Glutamatergic neuron (in vitro differentiated cells): ENCODE measurements at regions not wholly inside any gene's neighbourhood (a gene's known extent, or its start where the extent isn't known, plus 50 kb on each side); places are given as distances from the start of the nearest gene placed in this dataset.
A peak's percentile ranks its signal among the peaks of the same experiment; 100 is the strongest.

Source experiments
- DNase-seq: peaks from one replicate; pipeline ENCODE4 v3.0.0; 2022
- H3K27ac Mint-ChIP-seq: one replicate; pipeline ENCODE4 v1.8.0; 2020; ENCODE audit warnings: mild to moderate bottlenecking, mixed read lengths, inconsistent platforms; ENCODE audit not compliant: unreplicated experiment
- H3K27me3 Mint-ChIP-seq: one replicate; pipeline ENCODE4 v1.8.0; 2020; ENCODE audit warnings: mild to moderate bottlenecking, moderate library complexity, mixed read lengths, inconsistent platforms; ENCODE audit not compliant: unreplicated experiment
- H3K36me3 Mint-ChIP-seq: one replicate; pipeline ENCODE4 v1.8.0; 2020; ENCODE audit warnings: mild to moderate bottlenecking, mixed read lengths, inconsistent platforms; ENCODE audit not compliant: unreplicated experiment
- H3K4me1 Mint-ChIP-seq: one replicate; pipeline ENCODE4 v1.8.0; 2020; ENCODE audit warnings: mild to moderate bottlenecking, low read depth, mixed read lengths, inconsistent platforms; ENCODE audit not compliant: unreplicated experiment
- H3K4me3 Mint-ChIP-seq: one replicate; pipeline ENCODE4 v1.8.0; 2020; ENCODE audit warnings: mild to moderate bottlenecking, mixed read lengths, inconsistent platforms; ENCODE audit not compliant: unreplicated experiment
- H3K9me3 Mint-ChIP-seq: one replicate; pipeline ENCODE4 v1.8.0; 2020; ENCODE audit warnings: mild to moderate bottlenecking, moderate library complexity, mixed read lengths, inconsistent platforms; ENCODE audit not compliant: unreplicated experiment
- TF ChIP-seq, protein P1 (sequence below): fragments of 200-600 bp; sonication (generic); IDR thresholded peaks from one replicate; pipeline ENCODE4 v1.5.0; 2021; ENCODE audit not compliant: partially characterized antibody, unreplicated experiment

- H3K4me3 Mint-ChIP-seq, result no peak overlapping the region
- peaks cover under 1% of the 10 kb centered on the region for H3K36me3 Mint-ChIP-seq
- DNase-seq, result no peak
- H3K27ac Mint-ChIP-seq, result no peak overlapping the region
- H3K27me3 Mint-ChIP-seq, result no peaks in the 10 kb centered on the region
- peaks cover 11% of the 10 kb centered on the region for H3K4me1 Mint-ChIP-seq
- H3K9me3 Mint-ChIP-seq, result no peaks in the 10 kb centered on the region
- TF ChIP-seq, protein P1, sequence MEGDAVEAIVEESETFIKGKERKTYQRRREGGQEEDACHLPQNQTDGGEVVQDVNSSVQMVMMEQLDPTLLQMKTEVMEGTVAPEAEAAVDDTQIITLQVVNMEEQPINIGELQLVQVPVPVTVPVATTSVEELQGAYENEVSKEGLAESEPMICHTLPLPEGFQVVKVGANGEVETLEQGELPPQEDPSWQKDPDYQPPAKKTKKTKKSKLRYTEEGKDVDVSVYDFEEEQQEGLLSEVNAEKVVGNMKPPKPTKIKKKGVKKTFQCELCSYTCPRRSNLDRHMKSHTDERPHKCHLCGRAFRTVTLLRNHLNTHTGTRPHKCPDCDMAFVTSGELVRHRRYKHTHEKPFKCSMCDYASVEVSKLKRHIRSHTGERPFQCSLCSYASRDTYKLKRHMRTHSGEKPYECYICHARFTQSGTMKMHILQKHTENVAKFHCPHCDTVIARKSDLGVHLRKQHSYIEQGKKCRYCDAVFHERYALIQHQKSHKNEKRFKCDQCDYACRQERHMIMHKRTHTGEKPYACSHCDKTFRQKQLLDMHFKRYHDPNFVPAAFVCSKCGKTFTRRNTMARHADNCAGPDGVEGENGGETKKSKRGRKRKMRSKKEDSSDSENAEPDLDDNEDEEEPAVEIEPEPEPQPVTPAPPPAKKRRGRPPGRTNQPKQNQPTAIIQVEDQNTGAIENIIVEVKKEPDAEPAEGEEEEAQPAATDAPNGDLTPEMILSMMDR, result no peak
These were observed 78.4 kb upstream of the UNC5B start for GRCh38 chr10:71133710-71134686.

DNA sequence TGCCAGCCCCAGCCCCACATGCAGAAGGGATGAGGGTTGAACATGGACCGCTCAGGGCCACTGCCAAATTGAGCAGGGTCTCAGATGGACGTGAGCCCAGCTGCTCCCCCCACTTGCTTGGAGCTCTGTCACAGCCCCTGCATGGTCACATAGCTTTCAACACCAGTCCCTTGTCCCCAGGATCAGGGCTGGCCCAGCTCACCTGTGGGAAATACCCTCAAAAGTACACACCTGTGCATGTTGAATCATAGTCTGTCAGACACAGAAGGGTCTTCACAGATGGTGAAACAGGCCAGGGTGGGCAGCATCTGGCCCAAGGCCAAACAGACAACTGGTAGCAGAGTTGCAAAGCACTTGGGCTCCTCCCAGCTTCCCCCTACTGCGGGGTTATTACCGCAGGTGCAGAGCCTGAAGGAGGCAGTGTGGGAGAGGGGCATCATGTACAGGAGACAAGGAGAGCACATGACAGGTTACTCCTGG is 77.6 kb upstream of the UNC5B start:
- H3K36me3 Mint-ChIP-seq, result peaks cover 6% of the 10 kb centered on the region
- no peak for DNase-seq
- H3K27ac Mint-ChIP-seq, result no peak overlapping the region
- H3K4me1 Mint-ChIP-seq, result peaks cover 11% of the 10 kb centered on the region
- H3K4me3 Mint-ChIP-seq, result no peak overlapping the region
- peaks cover 2% of the 10 kb centered on the region for H3K27me3 Mint-ChIP-seq
- peaks cover 4% of the 10 kb centered on the region for H3K9me3 Mint-ChIP-seq
- TF ChIP-seq, protein P1, result no peak

DNA sequence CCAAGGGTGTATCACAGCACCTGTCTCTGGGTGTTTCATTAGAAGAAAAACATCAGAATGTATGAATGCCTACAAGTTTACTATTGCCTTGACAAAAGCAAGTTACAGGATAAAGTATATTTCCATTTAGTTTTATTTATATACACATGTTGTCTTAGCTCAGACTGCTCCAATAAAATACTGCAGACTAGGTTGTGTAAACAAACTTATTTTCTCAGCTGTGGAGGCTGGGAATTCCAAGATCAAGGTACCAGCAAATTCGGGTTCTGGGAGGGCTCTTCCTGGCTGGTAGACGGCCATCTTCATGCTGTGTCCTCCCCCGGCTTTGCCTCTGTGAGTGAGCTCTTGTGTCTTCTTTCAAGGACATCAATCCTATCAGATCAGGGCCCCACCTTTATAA is 77.1 kb upstream of the UNC5B start:
- DNase-seq, result no peak
- no peak overlapping the region for H3K27ac Mint-ChIP-seq
- peaks cover 11% of the 10 kb centered on the region for H3K4me1 Mint-ChIP-seq
- H3K9me3 Mint-ChIP-seq, result peaks cover 4% of the 10 kb centered on the region
- H3K36me3 Mint-ChIP-seq, result peaks cover 6% of the 10 kb centered on the region
- no peak overlapping the region for H3K4me3 Mint-ChIP-seq
- H3K27me3 Mint-ChIP-seq, result peaks cover 2% of the 10 kb centered on the region
- TF ChIP-seq, protein P1, result no peak

- H3K27me3 Mint-ChIP-seq, result peaks cover 2% of the 10 kb centered on the region
- no peak overlapping the region for H3K4me3 Mint-ChIP-seq
- TF ChIP-seq, protein P1, result no peak
- no peak for DNase-seq
- H3K4me1 Mint-ChIP-seq, result peaks cover 9% of the 10 kb centered on the region
- peaks cover 4% of the 10 kb centered on the region for H3K9me3 Mint-ChIP-seq
- H3K36me3 Mint-ChIP-seq, result peaks cover 6% of the 10 kb centered on the region
- H3K27ac Mint-ChIP-seq, result peak overlapping the region; percentile 59
These were observed 76.2 kb upstream of the UNC5B start for GRCh38 chr10:71136036-71136721.
